ENCODE measurements at regions not wholly inside any gene's neighbourhood (a gene's known extent, or its start where the extent isn't known, plus 50 kb on each side); places are given as distances from the start of the nearest gene placed in this dataset.
"Not testable (repeated sequence)": the region's sequence is repeated elsewhere in the genome, so short reads cannot be mapped to it uniquely, and the experiment has no call there.

DNA sequence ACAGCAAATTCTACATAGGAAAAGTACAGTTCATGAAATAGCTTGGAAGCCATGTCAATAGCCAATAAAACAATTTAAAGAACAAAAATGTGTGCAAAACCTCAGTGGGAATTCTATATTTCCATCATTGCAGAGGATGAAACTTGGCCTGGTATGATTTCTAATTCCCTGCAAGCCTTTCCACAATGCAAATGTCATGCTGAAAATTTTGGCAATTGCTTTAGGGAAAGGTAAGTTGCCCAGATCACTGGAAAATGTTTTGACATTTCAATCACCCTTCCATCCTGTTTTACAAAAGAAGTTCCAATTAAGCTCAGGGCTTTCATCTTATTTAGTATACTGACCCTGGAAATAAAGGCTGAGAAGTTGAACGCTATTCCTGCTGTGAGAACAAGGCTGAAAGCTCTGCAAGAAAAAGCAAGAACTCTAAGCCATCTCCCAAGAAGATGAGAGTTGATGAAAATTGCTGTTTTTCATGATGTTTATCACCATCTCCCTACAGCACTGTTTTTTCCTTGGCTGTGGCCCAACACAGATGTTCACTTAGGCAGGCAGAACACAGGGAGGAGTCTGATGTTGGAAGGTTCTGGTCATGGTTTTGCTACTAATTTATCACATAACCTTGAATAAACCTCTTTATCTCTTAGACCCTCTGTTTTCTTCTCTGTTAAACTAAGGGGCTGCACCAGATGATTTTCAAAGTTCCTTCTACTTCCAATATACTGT lies 263.7 kb downstream of the KCTD12 start:
- no peak for ATAC-seq (replicated peaks)
- Mint-ChIP-seq H3K27me3 (peaks cover 0 to 12% of the 10 kb centered on the region in 2 donors), H3K4me1 (ENCODE audit: low read depth in 2 of 2) (no peaks in the 10 kb centered on the region), H3K9me3 (peaks cover 0 to 8% of the 10 kb centered on the region in 2 donors), H3K4me3 (no peak overlapping the region), H3K36me3 (ENCODE audit: insufficient read depth) (no peaks in the 10 kb centered on the region), H3K27ac (no peak overlapping the region)
- DNase-seq, result no peak

DNA sequence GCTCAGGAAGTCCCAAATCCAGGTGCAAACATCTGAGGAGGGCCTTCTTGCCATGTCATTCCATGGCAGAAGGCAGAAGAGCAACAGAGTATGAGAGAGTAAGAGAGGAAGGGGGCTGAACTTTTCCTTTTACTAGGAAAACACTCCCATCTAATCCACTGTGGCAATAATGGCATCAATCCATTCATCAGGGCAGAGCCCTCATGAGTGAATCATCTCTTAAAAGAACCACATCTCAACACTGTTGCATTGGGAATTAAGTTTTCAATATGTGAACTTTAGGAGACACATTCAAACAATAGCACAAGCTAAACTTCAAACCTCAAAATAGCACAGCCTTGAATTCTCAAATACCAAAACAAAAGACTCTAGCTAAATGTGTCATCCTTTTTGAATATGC lies 264.5 kb downstream of the KCTD12 start:
- no peaks in the 10 kb centered on the region for H3K36me3 Mint-ChIP-seq (ENCODE audit: insufficient read depth)

DNA sequence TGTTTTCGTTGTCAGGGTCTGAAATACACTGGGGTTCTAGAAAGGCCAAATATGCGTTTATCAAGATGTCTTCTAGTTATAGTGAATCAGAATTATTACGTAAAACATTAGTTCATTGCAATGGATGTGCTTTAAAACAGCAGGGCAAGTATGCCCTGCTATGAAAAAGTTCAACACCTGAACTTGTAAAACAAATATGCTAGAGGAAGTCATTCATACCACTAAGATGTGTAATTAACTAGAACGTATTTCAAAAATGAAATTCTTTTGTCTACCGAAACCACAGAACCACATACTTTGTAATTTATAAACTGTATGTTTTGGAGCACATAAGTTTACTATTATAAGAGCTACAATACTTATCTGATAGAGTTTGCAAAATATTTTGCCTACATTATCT lies 266.2 kb downstream of the KCTD12 start:
- DNase-seq (no peak), ATAC-seq (replicated peaks) (no peak)
- no peak overlapping the region for H3K27ac Mint-ChIP-seq
- H3K36me3 Mint-ChIP-seq (ENCODE audit: insufficient read depth), result no peaks in the 10 kb centered on the region
- no peaks in the 10 kb centered on the region for H3K27me3 Mint-ChIP-seq
- H3K9me3 Mint-ChIP-seq, result no peaks in the 10 kb centered on the region
- H3K4me3 Mint-ChIP-seq, result no peak overlapping the region
- H3K4me1 Mint-ChIP-seq (ENCODE audit: low read depth in 2 of 2), result no peaks in the 10 kb centered on the region

More for the DNA sequence above, 264.5 kb downstream of the KCTD12 start:
- ATAC-seq (replicated peaks), result no peak
- no peaks in the 10 kb centered on the region for H3K4me1 Mint-ChIP-seq (ENCODE audit: low read depth in 2 of 2)
- H3K27ac Mint-ChIP-seq, result no peak overlapping the region
- H3K9me3 Mint-ChIP-seq, result peaks cover 0 to 4% of the 10 kb centered on the region in 2 donors
- no peak overlapping the region for H3K4me3 Mint-ChIP-seq
- peaks cover 0 to 8% of the 10 kb centered on the region in 2 donors for H3K27me3 Mint-ChIP-seq
- no peak for DNase-seq

DNA sequence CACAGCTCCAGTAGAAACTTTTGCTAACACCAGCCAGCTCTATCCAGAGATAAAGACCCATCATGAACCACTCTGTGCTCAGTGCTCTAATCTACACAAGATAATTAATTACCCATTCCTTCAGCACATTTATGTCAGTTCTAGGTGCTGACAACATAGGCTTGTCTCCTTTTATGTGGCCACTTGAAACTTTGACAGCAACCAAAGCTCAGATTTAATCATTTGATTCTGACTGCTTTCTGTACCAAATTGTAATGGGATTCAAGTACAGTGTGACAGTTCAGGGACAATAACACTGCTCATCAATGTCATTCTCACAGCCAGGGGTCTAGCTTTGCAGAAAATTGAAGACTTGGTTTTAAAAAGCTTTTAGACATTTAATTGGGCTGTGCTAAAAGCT lies 266.6 kb downstream of the KCTD12 start:
- DNase-seq (no peak), ATAC-seq (replicated peaks) (no peak)
- H3K27me3 Mint-ChIP-seq, result no peaks in the 10 kb centered on the region
- H3K27ac Mint-ChIP-seq, result no peak overlapping the region
- H3K4me1 Mint-ChIP-seq (ENCODE audit: low read depth in 2 of 2), result no peaks in the 10 kb centered on the region
- no peaks in the 10 kb centered on the region for H3K36me3 Mint-ChIP-seq (ENCODE audit: insufficient read depth)
- H3K4me3 Mint-ChIP-seq, result no peak overlapping the region
- no peaks in the 10 kb centered on the region for H3K9me3 Mint-ChIP-seq

DNA sequence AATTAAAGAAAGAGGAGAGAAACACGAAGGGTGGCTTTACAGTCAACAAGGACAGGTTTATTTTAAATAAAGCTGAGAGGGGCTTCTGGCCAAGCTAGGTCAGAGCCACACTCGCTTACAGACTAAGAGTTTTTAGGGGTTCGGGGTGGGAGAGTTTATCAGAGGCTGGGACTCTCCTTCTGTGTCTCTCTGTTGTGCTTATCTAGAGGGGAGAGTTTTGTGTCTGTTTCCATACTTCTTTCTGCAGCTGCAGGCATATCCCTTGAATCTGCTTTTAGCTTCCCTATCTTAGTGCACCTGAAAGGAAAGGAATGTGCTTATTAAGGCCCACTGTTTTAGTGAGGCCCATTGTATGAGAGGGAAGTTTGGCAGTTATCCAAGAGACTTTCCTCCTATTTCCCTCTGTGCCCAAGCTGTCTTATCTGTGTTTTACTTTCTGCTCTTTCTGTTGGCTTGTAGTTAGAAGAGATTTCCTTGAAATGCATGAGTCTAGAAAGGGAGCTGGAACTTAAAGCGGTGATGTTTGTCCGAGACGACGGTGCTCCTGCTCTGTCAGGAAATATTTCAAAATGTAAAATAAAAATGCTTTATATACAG lies 275.3 kb downstream of the KCTD12 start:
- Mint-ChIP-seq H3K27ac (no peak overlapping the region), H3K36me3 (ENCODE audit: insufficient read depth) (peaks cover 4% of the 10 kb centered on the region), H3K9me3 (peaks cover 0 to 3% of the 10 kb centered on the region in 2 donors), H3K27me3 (no peaks in the 10 kb centered on the region), H3K4me3 (no peak overlapping the region), H3K4me1 (ENCODE audit: low read depth in 2 of 2) (no peaks in the 10 kb centered on the region)
- ATAC-seq (replicated peaks), result no peak
- no peak for DNase-seq

DNA sequence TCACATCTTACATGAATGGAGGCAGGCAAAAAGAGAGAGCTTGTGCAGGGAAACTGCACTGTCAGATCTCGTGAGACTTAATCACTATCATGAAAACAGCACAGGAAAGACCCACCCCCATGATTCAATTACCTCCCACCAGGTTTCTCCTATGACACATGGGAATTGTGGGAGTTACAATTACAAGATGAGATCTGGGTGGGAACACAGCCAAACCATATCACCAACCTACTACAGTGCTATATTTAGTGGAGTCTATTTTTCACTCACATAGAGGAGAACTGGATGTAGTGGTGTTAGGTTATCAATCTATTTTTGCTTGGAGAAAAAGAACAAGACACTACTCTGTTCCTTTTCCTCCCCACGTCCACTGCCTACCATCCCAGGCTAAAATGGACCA lies 276.6 kb downstream of the KCTD12 start:
- H3K27me3 Mint-ChIP-seq, result no peaks in the 10 kb centered on the region
- ATAC-seq (replicated peaks) (no peak), DNase-seq (no peak)
- H3K4me1 Mint-ChIP-seq (ENCODE audit: low read depth in 2 of 2), result no peaks in the 10 kb centered on the region
- H3K4me3 Mint-ChIP-seq, result no peak overlapping the region
- H3K9me3 Mint-ChIP-seq, result peaks cover 0 to 3% of the 10 kb centered on the region in 2 donors
- peaks cover 4% of the 10 kb centered on the region for H3K36me3 Mint-ChIP-seq (ENCODE audit: insufficient read depth)
- no peak overlapping the region for H3K27ac Mint-ChIP-seq

DNA sequence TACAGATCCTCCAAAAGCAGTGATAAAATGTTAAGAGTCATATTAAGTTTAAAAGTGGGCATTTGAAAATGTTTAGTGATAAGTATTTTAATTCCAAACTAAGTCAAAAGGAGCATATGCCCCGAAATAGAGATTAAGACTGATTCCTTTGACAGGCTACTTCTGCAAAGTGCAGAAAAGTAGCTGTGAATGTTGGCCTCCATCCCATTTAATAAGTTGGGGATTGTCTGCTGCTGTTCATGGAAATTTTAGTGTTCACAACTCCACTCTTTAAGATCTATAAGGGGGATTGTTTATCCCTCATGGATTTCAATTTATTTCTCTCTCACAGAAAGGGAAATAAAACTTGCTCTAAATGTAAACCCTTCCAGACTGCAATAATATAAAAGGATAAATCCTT lies 278.3 kb downstream of the KCTD12 start:
- no peak overlapping the region for H3K27ac Mint-ChIP-seq
- peaks cover 4% of the 10 kb centered on the region for H3K36me3 Mint-ChIP-seq (ENCODE audit: insufficient read depth)
- peaks cover 0 to 3% of the 10 kb centered on the region in 2 donors for H3K9me3 Mint-ChIP-seq
- H3K4me1 Mint-ChIP-seq (ENCODE audit: low read depth in 2 of 2), result no peaks in the 10 kb centered on the region
- ATAC-seq (replicated peaks) (no peak), DNase-seq (no peak)
- H3K4me3 Mint-ChIP-seq, result no peak overlapping the region
- peaks cover 0 to under 1% of the 10 kb centered on the region in 2 donors for H3K27me3 Mint-ChIP-seq

DNA sequence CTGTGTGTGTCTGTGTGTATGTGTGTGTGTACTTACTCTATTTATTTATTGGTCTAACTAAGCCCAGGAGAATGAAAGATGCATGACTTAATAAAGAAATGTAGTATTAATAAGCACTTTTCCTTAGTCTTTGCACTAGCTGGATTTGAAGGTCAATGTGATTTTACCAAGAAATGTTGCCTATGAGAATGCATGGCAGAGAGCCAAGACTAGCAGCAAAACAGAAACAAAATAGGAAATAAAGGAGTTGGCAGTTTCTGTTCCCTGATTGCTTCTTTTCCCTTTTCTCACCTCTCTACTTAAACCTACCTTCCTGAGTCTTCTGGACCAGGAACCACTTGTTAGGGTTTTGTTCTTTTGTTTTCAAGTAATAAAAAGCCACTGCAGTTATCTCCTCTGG lies 286.1 kb downstream of the KCTD12 start:
- no peaks in the 10 kb centered on the region for H3K36me3 Mint-ChIP-seq (ENCODE audit: insufficient read depth)
- DNase-seq (no peak), ATAC-seq (replicated peaks) (no peak)
- H3K4me1 Mint-ChIP-seq (ENCODE audit: low read depth in 2 of 2), result no peaks in the 10 kb centered on the region
- peaks cover 4 to 8% of the 10 kb centered on the region in 2 donors for H3K9me3 Mint-ChIP-seq
- H3K27me3 Mint-ChIP-seq, result peaks cover 0 to 9% of the 10 kb centered on the region in 2 donors
- no peak overlapping the region for H3K4me3 Mint-ChIP-seq
- no peak overlapping the region for H3K27ac Mint-ChIP-seq

DNA sequence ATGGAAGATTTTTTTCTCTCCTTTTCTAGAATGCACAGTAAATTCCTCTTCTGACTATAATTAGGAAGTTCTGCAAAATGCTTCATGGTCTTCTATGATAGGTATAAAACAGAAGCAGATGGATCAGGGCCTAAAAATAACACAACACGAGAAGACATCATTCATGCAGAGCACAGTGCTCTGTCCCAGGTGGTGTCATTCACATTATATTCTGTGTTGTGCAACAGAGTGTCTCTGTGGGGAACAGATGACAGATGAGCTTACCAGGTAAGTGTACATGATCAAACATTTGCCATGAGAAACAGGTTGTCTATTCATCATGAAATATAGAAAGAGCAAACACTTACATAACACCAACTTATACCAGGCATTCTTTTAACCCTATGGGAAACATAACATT lies 288.3 kb downstream of the KCTD12 start:
- H3K9me3 Mint-ChIP-seq, result peaks cover 4 to 8% of the 10 kb centered on the region in 2 donors
- no peak overlapping the region for H3K27ac Mint-ChIP-seq
- H3K4me3 Mint-ChIP-seq, result no peak overlapping the region
- peaks cover 0 to 9% of the 10 kb centered on the region in 2 donors for H3K27me3 Mint-ChIP-seq
- DNase-seq (no peak), ATAC-seq (replicated peaks) (no peak)
- no peaks in the 10 kb centered on the region for H3K4me1 Mint-ChIP-seq (ENCODE audit: low read depth in 2 of 2)
- no peaks in the 10 kb centered on the region for H3K36me3 Mint-ChIP-seq (ENCODE audit: insufficient read depth)

DNA sequence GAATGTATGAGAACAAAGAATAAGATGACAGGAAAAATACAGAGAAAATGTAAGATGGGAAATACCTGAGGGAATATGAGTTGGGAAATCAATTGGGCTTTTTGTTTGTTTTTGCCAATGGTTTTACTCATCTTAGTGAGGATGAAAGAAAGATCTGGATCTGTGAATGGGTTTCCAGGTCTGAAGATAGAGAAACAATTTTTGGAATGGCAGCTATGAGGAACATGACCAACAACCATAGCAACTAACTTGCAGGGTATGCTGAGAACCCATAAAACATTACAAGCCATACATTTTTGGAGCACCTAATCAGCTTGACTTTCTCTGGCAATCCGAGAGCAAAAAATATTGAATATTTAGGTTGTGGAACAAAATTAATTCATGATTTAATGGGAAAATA lies 290.0 kb downstream of the KCTD12 start:
- Mint-ChIP-seq H3K4me1 (ENCODE audit: low read depth in 2 of 2) (no peaks in the 10 kb centered on the region), H3K27ac (no peak overlapping the region), H3K27me3 (no peaks in the 10 kb centered on the region), H3K4me3 (no peak overlapping the region), H3K36me3 (ENCODE audit: insufficient read depth) (no peaks in the 10 kb centered on the region), H3K9me3 (no peaks in the 10 kb centered on the region)
- no peak for DNase-seq
- ATAC-seq (replicated peaks), result no peak

DNA sequence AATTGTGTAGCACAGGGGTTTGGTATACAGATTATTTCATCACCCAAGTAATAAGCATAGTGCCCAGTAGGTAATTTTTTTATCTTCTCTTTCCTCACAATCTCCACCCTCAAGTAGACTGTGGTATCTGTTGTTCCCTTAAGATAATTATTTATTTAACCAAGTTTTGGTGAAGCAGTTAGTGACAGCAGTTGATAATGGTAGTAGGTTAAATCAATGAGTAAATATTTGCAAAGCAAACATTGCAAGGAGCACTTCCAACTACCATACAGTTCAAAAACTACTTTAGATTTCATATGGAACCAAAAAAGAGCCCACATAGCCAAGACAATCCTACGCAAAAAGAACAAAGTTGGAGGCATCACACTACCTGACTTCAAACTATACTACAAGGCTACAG lies 291.8 kb downstream of the KCTD12 start:
- Mint-ChIP-seq H3K4me3 (no peak overlapping the region), H3K4me1 (ENCODE audit: low read depth in 2 of 2) (no peaks in the 10 kb centered on the region), H3K36me3 (ENCODE audit: insufficient read depth) (no peaks in the 10 kb centered on the region), H3K9me3 (no peaks in the 10 kb centered on the region), H3K27me3 (no peaks in the 10 kb centered on the region), H3K27ac (no peak overlapping the region)
- ATAC-seq (replicated peaks) (no peak), DNase-seq (no peak)

DNA sequence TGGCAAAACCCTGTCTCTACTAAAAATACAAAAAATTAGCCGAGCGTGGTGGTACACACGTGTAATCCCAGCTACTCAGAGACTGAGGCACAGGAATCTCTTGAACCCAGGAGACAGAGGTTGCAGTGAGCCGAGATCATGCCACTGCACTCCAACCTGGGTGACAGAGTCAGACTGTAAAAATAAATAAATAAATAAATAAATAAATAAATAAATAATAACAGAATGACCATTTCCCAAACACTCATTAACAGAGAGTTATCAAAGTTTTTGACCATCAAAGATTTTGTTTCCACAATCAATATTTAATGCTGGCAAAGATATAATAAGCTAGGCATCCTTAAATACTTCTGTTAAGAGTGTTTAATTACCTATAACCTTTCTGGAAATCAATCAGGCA lies 299.4 kb downstream of the KCTD12 start:
- no peak for ATAC-seq (replicated peaks)
- DNase-seq, result no peak
- H3K36me3 Mint-ChIP-seq (ENCODE audit: insufficient read depth), result no peaks in the 10 kb centered on the region
- no peak overlapping the region for H3K27ac Mint-ChIP-seq
- no peak overlapping the region for H3K4me3 Mint-ChIP-seq
- no peaks in the 10 kb centered on the region for H3K4me1 Mint-ChIP-seq (ENCODE audit: low read depth in 2 of 2)
- H3K27me3 Mint-ChIP-seq, result no peaks in the 10 kb centered on the region
- H3K9me3 Mint-ChIP-seq, result peaks cover 0 to 5% of the 10 kb centered on the region in 2 donors

DNA sequence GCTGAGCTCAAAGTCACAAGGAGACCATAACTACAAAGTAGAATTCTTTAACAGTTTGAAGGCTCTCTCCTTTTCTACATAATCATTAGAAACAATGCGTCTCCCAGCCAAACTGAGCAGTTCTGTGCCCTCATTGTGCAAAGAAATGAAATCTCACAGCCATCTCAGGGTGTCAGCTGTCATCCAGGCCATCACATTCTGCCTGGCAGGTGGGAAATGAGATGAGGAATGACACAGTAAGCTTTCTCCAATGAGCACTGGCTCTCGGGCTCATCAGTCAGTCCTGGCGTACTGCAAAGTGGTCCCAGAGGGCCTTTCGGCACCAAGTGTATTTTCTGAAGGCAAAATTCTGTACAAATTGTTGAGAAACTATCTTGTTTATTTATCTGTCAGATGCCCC lies 306.5 kb downstream of the KCTD12 start:
- no peak overlapping the region for H3K27ac Mint-ChIP-seq
- no peak for DNase-seq
- H3K4me3 Mint-ChIP-seq, result no peak overlapping the region
- H3K4me1 Mint-ChIP-seq (ENCODE audit: low read depth in 2 of 2), result no peaks in the 10 kb centered on the region
- no peaks in the 10 kb centered on the region for H3K27me3 Mint-ChIP-seq
- H3K9me3 Mint-ChIP-seq, result peaks cover 7 to 11% of the 10 kb centered on the region in 2 donors
- no peak for ATAC-seq (replicated peaks)
- no peaks in the 10 kb centered on the region for H3K36me3 Mint-ChIP-seq (ENCODE audit: insufficient read depth)

DNA sequence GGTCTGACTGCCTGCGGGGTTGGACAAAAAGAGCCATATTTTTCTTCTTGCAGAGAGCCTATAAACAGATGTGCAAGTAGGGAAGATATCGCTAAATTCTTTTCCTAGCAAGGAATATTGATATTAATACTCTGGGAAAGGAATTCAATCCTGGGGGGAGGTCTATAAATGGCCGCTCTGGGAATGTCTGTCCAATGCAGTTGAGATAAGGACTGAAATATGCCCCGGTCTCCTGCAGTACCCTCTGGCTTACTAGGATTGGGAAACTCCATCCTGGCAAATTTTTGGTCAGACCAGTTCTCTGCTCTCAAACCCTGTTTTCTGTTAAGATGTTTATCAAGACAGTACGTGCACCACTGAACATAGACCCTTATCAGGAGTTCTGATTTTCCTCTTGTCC lies 310.6 kb downstream of the KCTD12 start:
- H3K36me3 Mint-ChIP-seq (ENCODE audit: insufficient read depth); H3K9me3 Mint-ChIP-seq; H3K27me3 Mint-ChIP-seq; ATAC-seq (replicated peaks); H3K27ac Mint-ChIP-seq; DNase-seq; H3K4me1 Mint-ChIP-seq (ENCODE audit: low read depth in 2 of 2); H3K4me3 Mint-ChIP-seq: not testable (repeated sequence)

Data from effector memory CD8-positive, alpha-beta T cell (primary cell).